Limb (tissue), 2 donors: ENCODE measurements at regions not wholly inside any gene's neighbourhood (a gene's known extent, or its start where the extent isn't known, plus 50 kb on each side); places are given as distances from the start of the nearest gene placed in this dataset.
A peak's percentile ranks its signal among the peaks of the same experiment; 100 is the strongest.
"Not testable (repeated sequence)": the region's sequence is repeated elsewhere in the genome, so short reads cannot be mapped to it uniquely, and the experiment has no call there.

Experiments used
- DNase-seq, 2 donors: peaks; one replicate each; pipeline ENCODE4 v3.0.0-alpha.2; 2016; ENCODE audit errors: extremely low spot score in 2 of 2

GRCh38 chr10:133785846-133786602, 159.4 kb upstream of the FRG2B start:
- DNase-seq = not testable (repeated sequence)

- DNase-seq = not testable (repeated sequence)
Measured at GRCh38 chr10:133785178-133785577, 158.6 kb upstream of the FRG2B start.

- DNase-seq = not testable (repeated sequence)
Measured at GRCh38 chr10:133765308-133765707, 138.7 kb upstream of the FRG2B start.

- DNase-seq = not testable (repeated sequence)
Measured at GRCh38 chr10:133764823-133765209, 138.2 kb upstream of the FRG2B start.

GRCh38 chr10:133763875-133764822, 137.6 kb upstream of the FRG2B start:
- DNase-seq = peak in 1 of 2 donors; percentile 0

GRCh38 chr10:133763190-133763589, 136.6 kb upstream of the FRG2B start:
- DNase-seq = not testable (repeated sequence)

- not testable (repeated sequence) for DNase-seq
Measured at GRCh38 chr10:133753545-133753944, 127.0 kb upstream of the FRG2B start.
